RWPE1 (cell line): ENCODE measurements at regions not wholly inside any gene's neighbourhood (a gene's known extent, or its start where the extent isn't known, plus 50 kb on each side); places are given as distances from the start of the nearest gene placed in this dataset.

Experiments
- CTCF ChIA-PET: fragments of 350-600 bp; sonication (Branson Sonifier 250); formaldehyde crosslinking; extraction: SDS; loops from one replicate; lab custom pipeline; 2021; lab: Yijun Ruan, JAX
- POLR2A ChIA-PET: fragments of 400-600 bp; formaldehyde crosslinking; extraction: SDS; loops from one replicate; lab custom pipeline; 2020; ENCODE audit warnings: antibody characterized with exemption; ENCODE audit not compliant: low non-redundant PET; lab: Yijun Ruan, JAX
- DNase-seq: peaks from one replicate; pipeline ENCODE4 v3.0.0; 2012; ENCODE audit warnings: low spot score
- H3K27ac ChIP-seq: fragments of 450-650 bp; 2 replicates; pipeline ENCODE4 v1.5.1; 2017
- CTCF ChIP-seq: fragments of 450-650 bp; conservative IDR thresholded peaks from 2 replicates; pipeline ENCODE4 v1.5.1; 2017; ENCODE audit warnings: low read depth, mild to moderate bottlenecking

- CTCF ChIA-PET, result interaction anchor here (0.6 kb wide), 1 partner anchor 716 kb away, joined by 3 read pairs; no protein-coding TSS in a partner anchor
- POLR2A ChIA-PET, result no interaction called here
- no peak for DNase-seq
- no peak for TF ChIP-seq CTCF
- H3K27ac ChIP-seq, result no peak overlapping the region
Measured at GRCh38 chr2:16022548-16023240, 82.3 kb downstream of the MYCN start.

GRCh38 chr2:16021611-16022363, 81.4 kb downstream of the MYCN start:
- CTCF ChIA-PET, result no interaction called here
- POLR2A ChIA-PET, result no interaction called here
- TF ChIP-seq CTCF, result no peak
- DNase-seq, result no peak
- H3K27ac ChIP-seq, result no peak overlapping the region

- ChIA-PET CTCF (no interaction called here), POLR2A (no interaction called here)
- no peak for TF ChIP-seq CTCF
- no peak for DNase-seq
- no peak overlapping the region for H3K27ac ChIP-seq
Measured at GRCh38 chr2:16020389-16021008, 80.1 kb downstream of the MYCN start.

- no peak for TF ChIP-seq CTCF
- ChIA-PET CTCF (no interaction called here), POLR2A (no interaction called here)
- no peak overlapping the region for H3K27ac ChIP-seq
- DNase-seq, result no peak
Measured at GRCh38 chr2:16019617-16020351, 79.4 kb downstream of the MYCN start.

GRCh38 chr2:16019060-16019480, 78.7 kb downstream of the MYCN start:
- POLR2A ChIA-PET, result no interaction called here
- TF ChIP-seq CTCF, result no peak
- CTCF ChIA-PET, result interaction anchor here (1.0 kb wide), 1 partner anchor 305 kb away, joined by 3 read pairs; no protein-coding TSS in a partner anchor
- DNase-seq, result no peak
- H3K27ac ChIP-seq, result no peak overlapping the region
